ENCODE measurements at regions not wholly inside any gene's neighbourhood (a gene's known extent, or its start where the extent isn't known, plus 50 kb on each side); places are given as distances from the start of the nearest gene placed in this dataset.

DNA sequence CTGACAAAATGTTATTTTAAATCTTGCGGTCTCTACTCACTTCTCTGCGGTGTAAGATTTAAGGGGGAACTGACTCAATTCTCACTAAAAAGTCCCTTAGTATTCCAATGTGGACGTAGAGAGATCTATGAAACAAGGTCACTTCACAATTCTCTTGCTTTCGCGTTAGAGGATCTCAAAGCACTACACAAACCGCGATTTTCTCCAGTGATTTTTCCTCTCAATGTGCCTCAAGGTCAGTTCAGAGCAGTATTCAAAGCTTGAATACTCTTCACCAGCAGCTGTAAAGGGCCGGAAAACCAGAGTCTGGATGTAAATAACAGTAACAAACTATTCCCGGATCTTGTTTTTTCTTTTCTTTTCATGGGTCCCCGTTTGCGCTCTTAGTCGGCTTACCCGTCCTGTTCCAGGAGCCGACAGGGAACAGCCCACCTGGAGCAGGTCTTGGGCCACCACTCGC, 128.2 kb downstream of the TMEM161B start:
- DNase-seq (ENCODE audit: extremely low spot score): no peak
- no peak for TF ChIP-seq CTCF (IDR thresholded peaks at IDR 0.05; ENCODE audit: control extremely low read depth, extremely low read depth, low read depth, missing control alignments)
- CTCF ChIA-PET: interaction anchor here (0.7 to 1.7 kb wide), 7 partner anchors 15 to 562 kb away, joined by 3 to 6 read pairs (median 3); no protein-coding TSS in a partner anchor
- POLR2A ChIA-PET: no interaction called here

GRCh38 chr5:88130211-88130815, 138.3 kb downstream of the TMEM161B start:
- CTCF ChIA-PET: interaction anchor here (1.6 kb wide), 1 partner anchor 17 kb away, joined by 4 read pairs; no protein-coding TSS in a partner anchor
- POLR2A ChIA-PET: no interaction called here
- TF ChIP-seq CTCF (IDR thresholded peaks at IDR 0.05; ENCODE audit: control extremely low read depth, extremely low read depth, low read depth, missing control alignments): no peak
- no peak for DNase-seq (ENCODE audit: extremely low spot score)

DNA sequence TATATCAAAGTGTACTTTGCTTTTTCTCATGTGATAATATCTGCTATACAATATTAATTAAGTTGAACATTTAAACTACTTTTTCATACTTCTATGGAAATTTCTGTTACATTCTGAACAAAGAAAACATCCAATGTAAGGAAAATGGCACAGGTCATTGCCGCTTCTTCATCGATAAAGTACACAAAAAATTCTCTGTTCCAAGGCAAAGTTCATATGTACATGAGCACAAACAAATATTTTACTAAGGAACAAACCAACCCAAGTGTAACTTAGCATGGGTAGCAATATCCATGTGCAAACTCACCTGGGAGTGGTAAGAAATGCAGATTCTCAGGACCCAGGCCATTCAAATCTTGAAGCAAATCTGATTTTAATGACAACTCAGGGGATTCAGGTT, 139.8 kb downstream of the TMEM161B start:
- TF ChIP-seq CTCF (IDR thresholded peaks at IDR 0.05; ENCODE audit: control extremely low read depth, extremely low read depth, low read depth, missing control alignments): no peak
- ChIA-PET POLR2A (no interaction called here), CTCF (interaction anchor here (1.3 to 1.6 kb wide), 2 partner anchors 9 to 15 kb away, joined by 3 to 4 read pairs; no protein-coding TSS in a partner anchor)
- no peak for DNase-seq (ENCODE audit: extremely low spot score)

DNA sequence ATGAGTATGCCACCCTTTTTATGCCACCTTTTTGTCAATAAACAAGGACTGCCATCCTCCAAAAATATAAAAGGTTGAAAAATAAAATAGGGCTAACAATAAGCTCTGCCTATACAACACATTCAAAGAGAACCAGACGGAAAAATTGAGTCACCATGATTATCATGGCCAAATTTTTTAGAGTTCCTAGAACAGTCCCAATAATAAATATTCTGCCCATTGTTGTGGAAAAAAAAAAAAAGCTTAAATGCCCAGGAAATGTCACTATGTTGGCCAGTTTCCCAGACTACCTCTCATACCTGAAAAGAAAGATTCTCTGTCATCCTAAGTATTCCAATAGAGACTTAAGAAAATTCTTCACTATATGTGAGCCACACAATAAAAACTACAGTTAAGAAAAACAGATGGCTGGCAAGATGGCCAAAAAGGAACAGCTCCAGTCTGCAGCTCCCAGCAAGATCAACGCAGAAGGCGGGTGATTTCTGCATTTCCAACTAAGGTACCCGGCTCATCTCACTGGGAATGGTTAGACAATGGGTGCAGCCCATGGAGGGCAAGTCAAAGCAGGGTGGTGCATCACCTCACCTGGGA, 149.0 kb downstream of the TMEM161B start:
- no peak for TF ChIP-seq CTCF (IDR thresholded peaks at IDR 0.05; ENCODE audit: control extremely low read depth, extremely low read depth, low read depth, missing control alignments)
- DNase-seq (ENCODE audit: extremely low spot score): no peak
- ChIA-PET CTCF (interaction anchor here (0.7 to 1.4 kb wide), 2 partner anchors 9 kb away, joined by 3 read pairs; no protein-coding TSS in a partner anchor), POLR2A (interaction anchor here (0.6 kb wide), 2 partner anchors 18 to 1336 kb away, joined by 3 to 16 read pairs; no protein-coding TSS in a partner anchor)

- no peak for TF ChIP-seq CTCF (IDR thresholded peaks at IDR 0.05; ENCODE audit: control extremely low read depth, extremely low read depth, low read depth, missing control alignments)
- CTCF ChIA-PET: no interaction called here
- POLR2A ChIA-PET: no interaction called here
- DNase-seq (ENCODE audit: extremely low spot score): no peak
Observed at GRCh38 chr5:88118179-88118578, 150.5 kb downstream of the TMEM161B start.

DNA sequence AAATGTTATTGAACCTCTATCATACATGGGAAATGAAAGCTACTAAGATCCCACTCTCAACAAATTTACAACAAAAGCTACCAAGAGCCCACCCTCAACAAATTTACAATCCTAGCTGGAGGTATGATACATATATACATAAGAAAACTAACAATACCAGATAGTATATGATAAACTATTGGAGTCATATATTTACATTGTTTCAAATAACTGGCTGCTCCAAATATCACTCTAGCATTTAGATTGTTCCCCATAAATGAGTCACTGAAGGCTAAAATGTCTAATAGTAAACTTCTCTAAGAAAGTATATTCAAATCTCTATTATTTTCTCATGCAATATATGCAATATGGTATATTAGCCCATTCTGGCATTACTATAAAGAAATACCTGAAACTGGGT, 151.1 kb downstream of the TMEM161B start:
- CTCF ChIA-PET: interaction anchor here (1.3 to 2.6 kb wide), 2 partner anchors 281 to 574 kb away, joined by 3 to 7 read pairs; no protein-coding TSS in a partner anchor
- no peak for TF ChIP-seq CTCF (IDR thresholded peaks at IDR 0.05; ENCODE audit: control extremely low read depth, extremely low read depth, low read depth, missing control alignments)
- DNase-seq (ENCODE audit: extremely low spot score): no peak
- POLR2A ChIA-PET: no interaction called here

Data from GM10248 (cell line).